ENCODE measurements at regions not wholly inside any gene's neighbourhood (a gene's known extent, or its start where the extent isn't known, plus 50 kb on each side); places are given as distances from the start of the nearest gene placed in this dataset.
A peak's percentile ranks its signal among the peaks of the same experiment; 100 is the strongest.

- in situ Hi-C loops (cut with HindIII; ENCODE audit: low sequenced_read_pairs) = no loop called here
- DNase-seq (ENCODE audit: low read depth, low spot score) = no peak
- H3K4me3 ChIP-seq (ENCODE audit: low read depth, low read length) = no peak overlapping the region
- TF ChIP-seq CTCF (IDR thresholded peaks at IDR 0.05; ENCODE audit: low read depth, low read length) = no peak
These were observed 1983.2 kb downstream of the EFNA5 start for GRCh38 chr5:105687493-105687892.

- DNase-seq (ENCODE audit: low read depth, low spot score) = no peak
- no peak for TF ChIP-seq CTCF (IDR thresholded peaks at IDR 0.05; ENCODE audit: low read depth, low read length)
These were observed 1984.9 kb downstream of the EFNA5 start for GRCh38 chr5:105685884-105686283.

GRCh38 chr5:105684799-105685198, 1985.9 kb downstream of the EFNA5 start:
- TF ChIP-seq CTCF (IDR thresholded peaks at IDR 0.05; ENCODE audit: low read depth, low read length) = no peak
- in situ Hi-C loops (cut with HindIII; ENCODE audit: low sequenced_read_pairs) = no loop called here
- peak; percentile 32 for DNase-seq (ENCODE audit: low read depth, low spot score)
- H3K4me3 ChIP-seq (ENCODE audit: low read depth, low read length) = no peak overlapping the region

More at GRCh38 chr5:105685884-105686283, 1984.9 kb downstream of the EFNA5 start:
- in situ Hi-C loops (cut with HindIII; ENCODE audit: low sequenced_read_pairs) = no loop called here
- H3K4me3 ChIP-seq (ENCODE audit: low read depth, low read length) = no peak overlapping the region

GRCh38 chr5:105680858-105681475, 1989.8 kb downstream of the EFNA5 start:
- no peak for TF ChIP-seq CTCF (IDR thresholded peaks at IDR 0.05; ENCODE audit: low read depth, low read length)
- DNase-seq (ENCODE audit: low read depth, low spot score) = no peak
- in situ Hi-C loops (cut with HindIII; ENCODE audit: low sequenced_read_pairs) = no loop called here
- H3K4me3 ChIP-seq (ENCODE audit: low read depth, low read length) = no peak overlapping the region

GRCh38 chr5:105677291-105677690, 1993.4 kb downstream of the EFNA5 start:
- TF ChIP-seq CTCF (IDR thresholded peaks at IDR 0.05; ENCODE audit: low read depth, low read length) = no peak
- no peak for DNase-seq (ENCODE audit: low read depth, low spot score)
- in situ Hi-C loops (cut with HindIII; ENCODE audit: low sequenced_read_pairs) = no loop called here
- H3K4me3 ChIP-seq (ENCODE audit: low read depth, low read length) = no peak overlapping the region

GRCh38 chr5:105670596-105670995, 2000.1 kb downstream of the EFNA5 start:
- H3K4me3 ChIP-seq (ENCODE audit: low read depth, low read length) = no peak overlapping the region
- in situ Hi-C loops (cut with HindIII; ENCODE audit: low sequenced_read_pairs) = no loop called here
- TF ChIP-seq CTCF (IDR thresholded peaks at IDR 0.05; ENCODE audit: low read depth, low read length) = no peak
- no peak for DNase-seq (ENCODE audit: low read depth, low spot score)
